ENCODE measurements at regions not wholly inside any gene's neighbourhood (a gene's known extent, or its start where the extent isn't known, plus 50 kb on each side); places are given as distances from the start of the nearest gene placed in this dataset.
"Not testable (repeated sequence)": the region's sequence is repeated elsewhere in the genome, so short reads cannot be mapped to it uniquely, and the experiment has no call there.

DNA sequence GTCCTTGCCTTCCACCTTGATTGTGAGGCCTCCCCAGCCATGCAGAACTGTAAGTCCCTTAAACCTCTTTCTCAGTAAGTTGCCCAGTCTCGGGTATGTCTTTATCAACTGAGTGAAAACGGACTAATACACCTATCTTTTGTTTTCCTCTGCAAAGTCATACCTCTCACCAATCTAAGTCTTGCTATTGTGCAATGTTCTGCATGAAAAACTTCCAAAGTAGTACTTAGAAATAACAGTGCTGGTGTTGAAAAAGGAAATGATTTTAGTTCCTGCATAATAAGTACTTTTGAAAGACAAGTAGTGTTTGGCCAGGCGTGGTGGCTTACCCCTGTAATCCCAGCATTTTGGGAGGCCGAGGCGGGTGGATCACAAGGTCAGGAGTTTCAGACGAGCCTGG, 573.5 kb downstream of the ANKRD50 start:
- no peak for DNase-seq

GRCh38 chr4:124143632-124144031, 568.9 kb downstream of the ANKRD50 start:
- no peak for DNase-seq

DNA sequence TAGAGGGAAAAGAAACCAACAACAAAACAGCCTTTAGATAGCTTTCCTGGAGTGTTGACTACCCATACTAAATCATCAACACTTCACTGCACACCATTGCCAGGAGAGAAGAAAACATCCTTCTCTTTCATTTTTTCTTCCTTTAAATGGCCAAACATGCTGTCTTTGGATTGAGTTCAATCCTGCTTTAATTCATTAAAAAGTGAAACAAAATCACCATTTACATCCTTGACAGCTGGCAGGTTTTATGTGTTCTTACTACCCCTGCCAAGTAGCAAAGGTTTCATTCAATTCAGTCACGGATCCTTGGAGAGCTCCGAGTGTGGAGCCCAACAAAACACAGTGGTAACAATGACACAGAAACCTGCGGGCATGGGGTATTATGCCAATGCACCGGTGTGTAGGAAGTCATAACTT, 568.3 kb downstream of the ANKRD50 start:
- DNase-seq, result no peak

- no peak for DNase-seq
Observed at GRCh38 chr4:124146068-124146467, 566.5 kb downstream of the ANKRD50 start.

DNA sequence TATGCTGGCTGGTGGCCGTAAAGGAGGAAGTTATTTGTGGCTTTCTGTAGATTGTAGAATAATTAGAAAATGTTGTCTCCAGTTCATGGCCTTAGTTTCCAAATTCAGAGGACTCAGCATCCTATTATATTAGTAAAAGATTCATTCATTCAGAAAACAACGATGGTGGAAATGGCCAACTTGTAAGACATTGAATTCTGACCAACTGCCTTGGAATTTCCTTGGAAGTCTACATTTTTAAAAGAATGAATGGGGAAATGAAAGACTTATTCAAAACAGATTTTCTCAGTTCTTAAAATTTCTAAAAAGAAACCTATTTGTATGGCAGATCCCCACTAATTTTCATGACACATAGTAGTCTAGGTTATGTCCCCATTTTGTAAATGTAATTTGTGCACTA, 561.5 kb downstream of the ANKRD50 start:
- DNase-seq, result no peak

DNA sequence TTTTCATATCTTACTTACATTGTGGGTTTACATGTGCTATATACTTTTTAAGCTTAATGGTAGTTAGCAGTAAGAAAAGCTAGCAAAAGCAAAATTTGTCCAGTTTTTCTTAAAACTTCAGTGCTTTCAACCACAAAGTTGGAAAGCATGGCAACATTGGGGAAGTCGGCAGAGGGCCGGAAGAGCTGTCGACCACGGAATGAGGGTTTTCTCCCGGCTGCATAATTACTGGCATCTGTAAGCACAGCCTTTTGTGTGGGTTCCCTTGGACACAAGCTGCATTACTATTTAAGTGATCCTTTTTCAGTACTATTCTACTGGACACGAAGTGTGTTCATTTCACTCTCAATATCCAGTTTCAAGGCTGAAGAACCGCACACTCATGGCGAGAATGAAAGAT, 560.4 kb downstream of the ANKRD50 start:
- no peak for DNase-seq

DNA sequence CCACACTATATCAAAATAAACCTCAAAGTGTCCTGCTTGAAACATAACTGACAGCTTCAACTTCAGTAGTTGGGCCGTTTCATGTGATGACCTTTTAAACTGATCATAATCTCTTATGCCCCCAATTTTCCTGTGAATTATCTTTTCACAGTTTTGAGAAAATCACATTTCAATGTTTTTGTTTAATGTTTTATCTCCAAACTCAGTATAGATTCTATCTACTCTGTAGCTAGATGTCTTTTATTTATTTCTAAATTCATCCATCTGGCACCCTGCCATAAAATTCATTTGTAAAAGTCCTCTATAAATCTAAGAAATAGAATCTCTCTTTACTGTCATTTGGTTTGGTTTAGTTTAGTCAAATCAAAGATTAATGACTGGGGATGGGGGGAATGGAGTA, 557.3 kb downstream of the ANKRD50 start:
- DNase-seq, result no peak

DNA sequence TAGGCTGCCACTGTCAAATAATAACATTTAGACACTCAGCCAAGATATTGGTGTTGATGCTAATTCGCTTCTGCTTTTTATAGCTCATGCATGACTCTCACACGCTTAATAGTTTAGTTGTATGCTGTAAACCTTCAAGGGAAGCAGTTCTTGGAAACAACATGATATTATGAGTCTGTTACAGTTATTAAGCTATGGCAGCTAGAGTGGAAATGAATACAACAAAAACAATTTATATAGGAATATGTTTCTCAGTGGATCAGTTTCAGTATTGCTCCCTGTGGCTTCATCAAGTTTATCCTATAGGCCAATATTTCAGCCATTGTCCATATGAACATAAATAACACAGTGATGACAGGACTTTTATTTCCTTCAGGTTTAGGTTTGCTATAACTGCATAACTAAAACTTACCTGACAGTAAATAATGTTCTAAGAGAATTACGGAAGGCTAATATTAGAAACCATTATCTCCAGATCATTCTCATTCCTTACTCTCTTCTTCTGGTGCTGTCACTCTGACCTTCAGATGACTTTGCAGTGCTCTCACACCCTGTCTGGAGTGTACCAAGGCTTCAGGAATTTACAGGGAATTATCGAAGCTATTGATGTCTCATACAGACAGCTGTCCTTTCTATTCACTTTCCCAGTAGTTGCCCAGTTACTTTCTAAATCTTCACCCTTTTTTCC, 555.0 kb downstream of the ANKRD50 start:
- no peak for DNase-seq

GRCh38 chr4:124163401-124163800, 549.1 kb downstream of the ANKRD50 start:
- no peak for DNase-seq

DNA sequence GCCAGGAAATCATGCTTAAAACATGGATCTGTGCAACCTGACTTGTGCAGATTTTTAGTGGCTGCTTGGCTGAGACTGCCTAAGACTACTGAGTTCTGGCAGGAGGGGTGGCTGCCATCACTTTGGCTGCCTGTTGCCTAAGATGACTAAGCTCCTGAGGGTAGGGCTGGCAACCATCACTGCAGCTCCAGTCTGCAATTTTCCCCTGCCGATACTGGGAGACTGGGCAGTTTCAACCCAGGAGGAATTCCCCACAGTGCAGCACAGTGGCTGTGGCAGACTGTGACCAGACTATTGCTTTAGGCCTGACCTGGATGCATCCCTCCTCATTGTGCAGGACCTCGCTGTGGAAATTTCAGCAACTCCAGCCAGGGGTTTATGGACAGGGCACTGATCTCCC, 544.9 kb downstream of the ANKRD50 start:
- DNase-seq, result no peak

GRCh38 chr4:124169524-124169923, 543.0 kb downstream of the ANKRD50 start:
- not testable (repeated sequence) for DNase-seq

DNA sequence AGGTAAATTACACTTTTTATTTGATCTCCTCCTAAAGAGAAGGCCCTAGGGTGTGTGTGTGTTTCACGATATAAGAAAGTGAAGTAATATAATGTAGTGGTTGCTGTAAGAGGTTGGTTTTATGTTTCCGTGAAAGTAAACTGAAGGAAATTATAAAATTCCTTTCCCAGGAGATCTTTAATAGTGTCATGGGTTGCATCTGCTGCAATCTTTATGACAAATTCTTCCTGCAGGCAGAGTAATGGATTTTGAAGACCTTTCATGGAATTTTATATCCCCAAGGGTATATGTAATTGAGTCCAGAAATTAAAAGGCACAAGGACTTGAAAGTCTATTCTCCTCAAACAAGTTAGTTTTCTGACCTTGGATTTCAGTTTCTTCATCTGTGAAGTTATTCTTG, 538.6 kb downstream of the ANKRD50 start:
- no peak for DNase-seq

DNA sequence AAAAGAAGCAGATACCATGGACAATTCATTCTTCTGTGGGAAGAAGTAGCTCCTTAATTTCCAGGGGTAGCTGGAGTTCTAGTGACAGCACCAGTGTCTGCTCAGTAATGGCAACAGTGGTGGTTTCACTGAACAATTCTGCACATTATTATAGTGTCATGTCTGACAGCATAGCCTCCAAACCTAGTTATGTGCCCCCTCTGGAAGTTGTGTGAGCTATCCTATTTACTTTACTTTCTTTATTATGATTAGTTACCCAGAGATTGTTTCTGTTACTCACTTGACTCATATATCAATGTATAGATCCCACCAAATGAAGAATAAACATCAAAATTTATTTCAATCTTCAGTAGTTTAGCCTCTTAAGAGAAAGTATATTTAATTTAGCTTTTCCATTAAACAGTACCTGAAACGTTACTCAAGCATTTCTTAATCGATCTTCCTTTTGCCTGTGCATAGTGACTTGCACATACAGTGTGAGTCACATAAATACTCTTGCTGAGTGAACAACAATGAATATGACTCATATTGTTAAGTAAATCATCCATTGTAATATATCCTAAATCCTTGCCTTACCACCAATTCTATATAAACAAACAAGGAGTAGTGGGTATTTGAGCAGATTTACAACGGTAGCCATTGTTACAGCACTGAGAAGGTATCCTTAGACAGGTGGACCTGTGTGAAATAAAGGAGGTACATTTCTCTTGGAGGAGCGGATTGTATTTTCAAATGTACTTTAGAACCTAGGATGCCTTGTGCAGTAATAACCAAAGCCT, 534.7 kb downstream of the ANKRD50 start:
- no peak for DNase-seq

DNA sequence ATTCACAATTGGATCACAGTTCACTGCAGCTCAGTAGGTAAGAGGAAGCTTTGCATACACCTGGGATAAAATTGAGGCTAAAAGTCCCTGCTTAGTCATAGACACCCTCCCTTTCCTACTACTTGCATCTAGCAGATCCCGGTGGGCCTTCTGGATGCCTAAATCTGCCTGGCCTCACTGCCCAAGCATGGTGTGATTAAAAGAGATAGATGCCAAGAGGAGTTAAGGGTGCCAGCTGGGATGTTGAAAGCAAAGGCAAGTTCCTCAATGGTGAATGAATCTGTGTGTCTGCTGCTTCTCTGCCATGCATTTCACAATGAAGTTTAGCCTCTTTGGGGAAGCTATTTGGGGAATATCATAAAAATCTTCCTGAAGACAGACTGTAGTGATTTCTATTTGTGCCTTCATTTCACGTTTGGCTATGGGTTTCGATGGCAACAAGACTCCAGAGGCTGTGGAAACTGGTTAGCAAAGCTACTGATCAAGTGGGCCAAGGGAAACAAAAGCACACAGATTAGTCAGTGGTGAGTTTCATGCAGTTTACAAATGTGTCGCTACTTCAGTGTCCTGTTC, 534.0 kb downstream of the ANKRD50 start:
- no peak for DNase-seq

- no peak for DNase-seq
Observed at GRCh38 chr4:124179506-124180186, 532.9 kb downstream of the ANKRD50 start.

GRCh38 chr4:124181039-124181438, 531.5 kb downstream of the ANKRD50 start:
- no peak for DNase-seq

DNA sequence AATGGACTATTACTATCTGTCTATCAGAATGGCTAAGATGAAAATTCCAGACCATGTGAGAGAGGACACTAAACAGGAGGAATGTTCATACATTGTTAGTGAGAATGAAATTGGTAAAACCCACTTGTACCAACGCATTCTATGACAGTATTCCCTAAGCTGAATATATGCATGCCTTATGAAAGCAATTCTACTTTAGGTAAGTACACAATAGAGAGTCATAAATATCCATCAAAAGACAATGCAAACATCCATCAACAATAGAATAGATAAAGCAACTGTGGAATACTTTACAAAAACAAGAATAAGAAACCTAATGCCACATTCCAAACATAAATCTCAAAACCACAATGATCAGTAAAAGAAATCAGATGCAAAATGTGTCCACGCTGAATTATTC, 529.3 kb downstream of the ANKRD50 start:
- DNase-seq, result no peak

DNA sequence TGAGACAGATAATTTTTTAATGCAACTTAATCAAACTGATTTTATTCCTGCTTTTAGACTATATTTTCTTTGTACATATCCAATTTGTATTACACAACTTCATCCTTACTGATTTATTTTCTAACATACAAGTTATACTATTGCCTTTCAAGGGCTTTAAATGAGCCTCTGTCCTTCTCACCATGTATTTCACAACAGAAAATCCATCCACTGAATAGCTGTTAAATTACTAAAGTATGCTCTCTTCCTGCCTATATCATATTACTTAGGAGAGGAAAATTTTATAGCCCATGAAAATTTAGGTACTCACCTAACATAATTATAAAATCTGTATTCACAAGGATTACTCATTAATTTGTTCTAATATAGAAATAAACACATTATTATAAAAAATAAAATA, 528.6 kb downstream of the ANKRD50 start:
- no peak for DNase-seq

DNA sequence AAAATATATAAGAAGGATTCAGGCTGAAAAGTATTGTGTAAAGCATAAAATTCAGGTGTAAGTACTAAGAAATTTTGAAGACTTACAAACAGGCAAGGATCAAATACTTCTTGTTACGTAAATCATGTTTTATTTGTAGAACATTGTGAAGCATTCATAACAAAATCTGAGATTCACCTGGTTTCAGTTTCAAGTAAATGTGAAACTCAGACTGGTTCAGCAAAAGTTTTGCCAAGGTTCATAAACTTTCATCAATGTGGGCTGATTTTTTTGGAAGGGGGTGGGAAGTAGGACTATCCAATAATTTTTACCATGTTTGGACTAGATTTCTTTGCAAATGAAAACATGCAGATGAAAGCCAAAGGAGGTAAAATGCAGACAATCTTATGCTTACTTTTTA, 527.7 kb downstream of the ANKRD50 start:
- no peak for DNase-seq

DNA sequence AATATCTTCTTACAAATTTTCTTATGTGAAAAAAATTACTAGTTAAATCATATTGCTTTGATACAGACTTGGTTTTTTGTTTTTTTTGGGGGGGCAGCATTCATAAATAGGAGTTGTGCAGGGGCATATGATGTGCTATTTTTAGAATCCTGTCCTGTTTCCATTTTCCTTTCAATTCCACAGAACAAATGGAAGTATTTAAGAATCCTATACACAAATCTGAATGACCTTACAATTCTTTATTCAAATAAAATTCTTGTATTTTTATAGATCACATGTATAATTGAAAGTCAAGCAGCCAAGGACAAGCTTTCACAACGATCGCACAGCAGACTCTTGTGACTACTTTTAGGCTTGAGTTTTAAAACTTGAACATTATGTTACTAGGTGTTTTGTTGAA, 523.9 kb downstream of the ANKRD50 start:
- DNase-seq, result no peak

DNA sequence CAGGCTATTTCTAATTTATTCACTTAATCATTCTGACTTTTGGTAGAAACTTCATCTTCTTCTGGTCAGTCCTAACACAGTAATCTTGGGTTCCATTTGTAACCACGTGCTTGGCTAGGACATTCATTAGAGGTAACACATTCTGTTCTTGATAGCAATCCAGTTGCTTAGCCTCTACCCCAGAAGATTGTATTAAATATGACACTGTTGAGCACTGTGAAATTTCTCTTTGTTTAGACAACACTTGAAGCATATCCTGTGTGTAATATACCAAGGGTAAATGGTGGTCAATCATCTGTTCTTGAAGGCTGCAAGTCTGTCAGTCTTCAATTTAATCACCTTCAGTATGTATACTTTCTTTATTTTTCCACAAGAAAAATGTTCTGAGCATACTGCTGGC, 523.0 kb downstream of the ANKRD50 start:
- no peak for DNase-seq

DNA sequence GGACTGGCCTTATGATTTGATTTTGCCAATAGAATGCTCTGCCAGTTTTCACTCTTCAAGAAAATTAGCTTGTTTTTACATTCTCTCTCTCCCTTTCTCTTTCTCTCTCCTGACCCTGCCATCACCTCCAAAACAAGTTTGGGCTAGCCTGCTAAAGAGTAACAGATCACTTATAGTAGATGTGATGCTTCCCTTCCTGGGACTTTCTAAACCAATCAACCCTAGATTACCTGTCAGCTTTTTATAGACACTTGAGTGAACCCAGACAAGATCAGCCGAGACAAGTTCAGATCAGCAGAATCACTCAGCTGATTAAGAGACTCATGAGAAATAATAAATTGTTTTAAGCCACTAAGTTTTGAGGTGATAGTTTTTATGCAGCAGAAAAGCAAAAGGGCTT, 521.2 kb downstream of the ANKRD50 start:
- DNase-seq, result no peak

GRCh38 chr4:124192544-124192943, 520.0 kb downstream of the ANKRD50 start:
- DNase-seq, result no peak

DNA sequence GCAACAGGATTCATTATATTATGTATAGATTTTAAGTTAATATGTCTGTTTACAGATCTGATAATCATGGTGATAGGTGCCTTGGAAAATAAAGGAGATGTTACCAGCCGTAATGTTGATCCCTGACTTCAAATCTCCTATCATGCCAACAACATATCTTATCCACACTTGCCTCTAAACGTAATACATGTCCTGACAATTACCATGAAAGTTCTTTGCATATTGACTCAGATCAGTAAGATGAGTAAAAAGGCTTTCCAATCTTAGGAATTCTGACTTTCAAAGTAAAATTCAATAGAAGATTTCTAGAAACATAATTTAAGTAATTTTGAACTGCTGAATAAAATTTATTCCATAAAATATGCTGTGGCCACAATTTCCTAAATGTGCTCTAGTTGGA, 513.3 kb downstream of the ANKRD50 start:
- DNase-seq, result no peak

Data from stimulated activated CD4-positive, alpha-beta T cell treated with anti-CD3 and anti-CD28 coated beads, Interleukin-4, amount 100 ng/mL, for 1 hour (primary cell).